ENCODE measurements at regions not wholly inside any gene's neighbourhood (a gene's known extent, or its start where the extent isn't known, plus 50 kb on each side); places are given as distances from the start of the nearest gene placed in this dataset.

- DNase-seq (ENCODE audit: low read depth): no peak
Measured at GRCh38 chr12:127533353-127533752, 733.6 kb upstream of the TMEM132C start.

- DNase-seq (ENCODE audit: low read depth): no peak
Measured at GRCh38 chr12:127536833-127537428, 730.0 kb upstream of the TMEM132C start.

- no peak for DNase-seq (ENCODE audit: low read depth)
Measured at GRCh38 chr12:127538316-127538715, 728.7 kb upstream of the TMEM132C start.

- no peak for DNase-seq (ENCODE audit: low read depth)
Measured at GRCh38 chr12:127539226-127539858, 727.6 kb upstream of the TMEM132C start.

GRCh38 chr12:127542391-127542790 lies 724.6 kb upstream of the TMEM132C start:
- no peak for DNase-seq (ENCODE audit: low read depth)

GRCh38 chr12:127542931-127543330 lies 724.0 kb upstream of the TMEM132C start:
- no peak for DNase-seq (ENCODE audit: low read depth)

GRCh38 chr12:127546721-127547505 lies 720.1 kb upstream of the TMEM132C start:
- no peak for DNase-seq (ENCODE audit: low read depth)

- DNase-seq (ENCODE audit: low read depth): no peak
Measured at GRCh38 chr12:127548123-127548553, 718.8 kb upstream of the TMEM132C start.

- no peak for DNase-seq (ENCODE audit: low read depth)
Measured at GRCh38 chr12:127550271-127550670, 716.7 kb upstream of the TMEM132C start.

- no peak for DNase-seq (ENCODE audit: low read depth)
Measured at GRCh38 chr12:127552838-127553237, 714.1 kb upstream of the TMEM132C start.

GRCh38 chr12:127555071-127555470 lies 711.9 kb upstream of the TMEM132C start:
- no peak for DNase-seq (ENCODE audit: low read depth)

GRCh38 chr12:127556231-127556886 lies 710.6 kb upstream of the TMEM132C start:
- no peak for DNase-seq (ENCODE audit: low read depth)

- no peak for DNase-seq (ENCODE audit: low read depth)
Measured at GRCh38 chr12:127558361-127558760, 708.6 kb upstream of the TMEM132C start.

GRCh38 chr12:127559349-127560040 lies 707.5 kb upstream of the TMEM132C start:
- no peak for DNase-seq (ENCODE audit: low read depth)

GRCh38 chr12:127560041-127560478 lies 706.9 kb upstream of the TMEM132C start:
- DNase-seq (ENCODE audit: low read depth): no peak

GRCh38 chr12:127562816-127563215 lies 704.2 kb upstream of the TMEM132C start:
- no peak for DNase-seq (ENCODE audit: low read depth)

GRCh38 chr12:127565241-127565640 lies 701.7 kb upstream of the TMEM132C start:
- no peak for DNase-seq (ENCODE audit: low read depth)

GRCh38 chr12:127567531-127567930 lies 699.4 kb upstream of the TMEM132C start:
- no peak for DNase-seq (ENCODE audit: low read depth)

- DNase-seq (ENCODE audit: low read depth): no peak
Measured at GRCh38 chr12:127570387-127570786, 696.6 kb upstream of the TMEM132C start.

GRCh38 chr12:127570793-127571360 lies 696.1 kb upstream of the TMEM132C start:
- no peak for DNase-seq (ENCODE audit: low read depth)

- DNase-seq (ENCODE audit: low read depth): no peak
Measured at GRCh38 chr12:127571578-127571977, 695.4 kb upstream of the TMEM132C start.

GRCh38 chr12:127579446-127579845 lies 687.5 kb upstream of the TMEM132C start:
- DNase-seq (ENCODE audit: low read depth): no peak
